Smooth muscle cell of the brain vasculature (primary cell): ENCODE measurements at regions not wholly inside any gene's neighbourhood (a gene's known extent, or its start where the extent isn't known, plus 50 kb on each side); places are given as distances from the start of the nearest gene placed in this dataset.

Experiments
- DNase-seq: peaks from one replicate; pipeline ENCODE4 v3.0.0-alpha.2; 2012; ENCODE audit warnings: low read depth, low spot score

GRCh38 chr11:119983240-119983732 lies 154.6 kb downstream of the TRIM29 start:
- no peak for DNase-seq

- no peak for DNase-seq
Measured at GRCh38 chr11:119982517-119983239, 155.2 kb downstream of the TRIM29 start.

- no peak for DNase-seq
Measured at GRCh38 chr11:119980431-119980830, 157.5 kb downstream of the TRIM29 start.

- DNase-seq: no peak
Measured at GRCh38 chr11:119979701-119980100, 158.2 kb downstream of the TRIM29 start.

- DNase-seq: no peak
Measured at GRCh38 chr11:119978696-119979095, 159.2 kb downstream of the TRIM29 start.

- DNase-seq: no peak
Measured at GRCh38 chr11:119977881-119978280, 160.0 kb downstream of the TRIM29 start.

GRCh38 chr11:119977561-119977860 lies 160.4 kb downstream of the TRIM29 start:
- no peak for DNase-seq

GRCh38 chr11:119976805-119977560 lies 160.9 kb downstream of the TRIM29 start:
- no peak for DNase-seq

- no peak for DNase-seq
Measured at GRCh38 chr11:119975561-119976152, 162.3 kb downstream of the TRIM29 start.

- no peak for DNase-seq
Measured at GRCh38 chr11:119974467-119974866, 163.4 kb downstream of the TRIM29 start.

- DNase-seq: no peak
Measured at GRCh38 chr11:119974051-119974450, 163.9 kb downstream of the TRIM29 start.

- no peak for DNase-seq
Measured at GRCh38 chr11:119972281-119972680, 165.6 kb downstream of the TRIM29 start.

GRCh38 chr11:119970555-119971304 lies 167.2 kb downstream of the TRIM29 start:
- DNase-seq: no peak

GRCh38 chr11:119964136-119965025 lies 173.5 kb downstream of the TRIM29 start:
- DNase-seq: no peak

GRCh38 chr11:119957951-119958350 lies 180.0 kb downstream of the TRIM29 start:
- DNase-seq: no peak

GRCh38 chr11:119952441-119952840 lies 185.5 kb downstream of the TRIM29 start:
- no peak for DNase-seq

GRCh38 chr11:119943298-119943655 lies 194.6 kb downstream of the TRIM29 start:
- DNase-seq: no peak

GRCh38 chr11:119942583-119943297 lies 195.2 kb downstream of the TRIM29 start:
- no peak for DNase-seq

- DNase-seq: no peak
Measured at GRCh38 chr11:119941636-119942411, 196.1 kb downstream of the TRIM29 start.

- DNase-seq: no peak
Measured at GRCh38 chr11:119941171-119941570, 196.7 kb downstream of the TRIM29 start.
